ENCODE measurements at regions not wholly inside any gene's neighbourhood (a gene's known extent, or its start where the extent isn't known, plus 50 kb on each side); places are given as distances from the start of the nearest gene placed in this dataset.

DNA sequence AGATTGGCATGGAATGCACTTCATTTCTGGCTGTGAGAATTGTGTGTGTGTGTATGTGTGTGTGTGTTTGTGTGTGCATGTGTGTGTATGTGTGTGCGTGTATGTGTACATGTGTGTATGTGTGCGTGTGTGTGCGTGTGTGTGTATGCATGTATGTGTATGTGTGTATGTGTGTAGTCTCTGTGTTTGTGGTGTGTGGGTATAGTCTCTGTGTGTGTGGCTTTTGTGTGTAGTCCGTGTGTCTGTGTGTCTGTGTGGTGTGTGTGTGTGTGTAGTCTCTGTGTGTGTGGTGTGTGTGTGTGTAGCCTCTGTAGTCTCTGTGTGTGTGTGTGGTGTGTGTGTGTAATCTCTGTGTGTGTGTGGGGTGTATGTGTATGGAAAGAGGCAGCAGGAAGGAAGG is 247.3 kb upstream of the SOX11 start:
- no peak for TF ChIP-seq ZFX (IDR thresholded peaks at IDR 0.05)
- TF ChIP-seq, protein P1, sequence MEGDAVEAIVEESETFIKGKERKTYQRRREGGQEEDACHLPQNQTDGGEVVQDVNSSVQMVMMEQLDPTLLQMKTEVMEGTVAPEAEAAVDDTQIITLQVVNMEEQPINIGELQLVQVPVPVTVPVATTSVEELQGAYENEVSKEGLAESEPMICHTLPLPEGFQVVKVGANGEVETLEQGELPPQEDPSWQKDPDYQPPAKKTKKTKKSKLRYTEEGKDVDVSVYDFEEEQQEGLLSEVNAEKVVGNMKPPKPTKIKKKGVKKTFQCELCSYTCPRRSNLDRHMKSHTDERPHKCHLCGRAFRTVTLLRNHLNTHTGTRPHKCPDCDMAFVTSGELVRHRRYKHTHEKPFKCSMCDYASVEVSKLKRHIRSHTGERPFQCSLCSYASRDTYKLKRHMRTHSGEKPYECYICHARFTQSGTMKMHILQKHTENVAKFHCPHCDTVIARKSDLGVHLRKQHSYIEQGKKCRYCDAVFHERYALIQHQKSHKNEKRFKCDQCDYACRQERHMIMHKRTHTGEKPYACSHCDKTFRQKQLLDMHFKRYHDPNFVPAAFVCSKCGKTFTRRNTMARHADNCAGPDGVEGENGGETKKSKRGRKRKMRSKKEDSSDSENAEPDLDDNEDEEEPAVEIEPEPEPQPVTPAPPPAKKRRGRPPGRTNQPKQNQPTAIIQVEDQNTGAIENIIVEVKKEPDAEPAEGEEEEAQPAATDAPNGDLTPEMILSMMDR (conservative IDR thresholded peaks at IDR 0.05): no peak

All from C4-2B (cell line).